Activated T-cell treated with anti-CD3 and anti-CD28 coated beads, Interleukin-2, amount 50 U/mL, for 1 hour (primary cell): ENCODE measurements at regions not wholly inside any gene's neighbourhood (a gene's known extent, or its start where the extent isn't known, plus 50 kb on each side); places are given as distances from the start of the nearest gene placed in this dataset.
"Not testable (repeated sequence)": the region's sequence is repeated elsewhere in the genome, so short reads cannot be mapped to it uniquely, and the experiment has no call there.

Source experiments
- DNase-seq: peaks from one replicate; pipeline ENCODE4 v3.0.0-alpha.2; 2020

GRCh38 chr7:73244782-73245311 is 63.8 kb downstream of the NSUN5 start:
- DNase-seq: not testable (repeated sequence)

GRCh38 chr7:73234994-73235717 is 73.5 kb downstream of the NSUN5 start:
- DNase-seq: peak; percentile 95

GRCh38 chr7:73225745-73226144 is 82.9 kb downstream of the NSUN5 start:
- not testable (repeated sequence) for DNase-seq

- DNase-seq: not testable (repeated sequence)
Measured at GRCh38 chr7:73221724-73222123, 86.9 kb downstream of the NSUN5 start.

- DNase-seq: not testable (repeated sequence)
Measured at GRCh38 chr7:73220766-73221370, 87.8 kb downstream of the NSUN5 start.

- not testable (repeated sequence) for DNase-seq
Measured at GRCh38 chr7:73220357-73220756, 88.3 kb downstream of the NSUN5 start.

- not testable (repeated sequence) for DNase-seq
Measured at GRCh38 chr7:73218802-73219201, 89.8 kb downstream of the NSUN5 start.

- not testable (repeated sequence) for DNase-seq
Measured at GRCh38 chr7:73216046-73216675, 92.5 kb downstream of the NSUN5 start.

GRCh38 chr7:73215232-73215631 is 93.4 kb downstream of the NSUN5 start:
- DNase-seq: not testable (repeated sequence)

- DNase-seq: not testable (repeated sequence)
Measured at GRCh38 chr7:73214471-73214870, 94.2 kb downstream of the NSUN5 start.

GRCh38 chr7:73213076-73213475 is 95.5 kb downstream of the NSUN5 start:
- not testable (repeated sequence) for DNase-seq

GRCh38 chr7:73205594-73205993 is 103.0 kb downstream of the NSUN5 start:
- DNase-seq: not testable (repeated sequence)

GRCh38 chr7:73204898-73205297 is 103.7 kb downstream of the NSUN5 start:
- not testable (repeated sequence) for DNase-seq

GRCh38 chr7:73203312-73203711 is 105.3 kb downstream of the NSUN5 start:
- not testable (repeated sequence) for DNase-seq

- DNase-seq: not testable (repeated sequence)
Measured at GRCh38 chr7:73201264-73201663, 107.4 kb downstream of the NSUN5 start.

GRCh38 chr7:73200518-73201099 is 108.0 kb downstream of the NSUN5 start:
- DNase-seq: not testable (repeated sequence)

GRCh38 chr7:73193991-73194390 is 108.2 kb upstream of the SPDYE9 start:
- not testable (repeated sequence) for DNase-seq

- DNase-seq: not testable (repeated sequence)
Measured at GRCh38 chr7:73190483-73191155, 104.8 kb upstream of the SPDYE9 start.

GRCh38 chr7:73188287-73188686 is 102.4 kb upstream of the SPDYE9 start:
- not testable (repeated sequence) for DNase-seq

GRCh38 chr7:73186589-73187309 is 100.9 kb upstream of the SPDYE9 start:
- DNase-seq: not testable (repeated sequence)

GRCh38 chr7:73176813-73177212 is 91.0 kb upstream of the SPDYE9 start:
- DNase-seq: not testable (repeated sequence)

- not testable (repeated sequence) for DNase-seq
Measured at GRCh38 chr7:73175322-73175721, 89.5 kb upstream of the SPDYE9 start.
